ENCODE measurements at regions not wholly inside any gene's neighbourhood (a gene's known extent, or its start where the extent isn't known, plus 50 kb on each side); places are given as distances from the start of the nearest gene placed in this dataset.

DNA sequence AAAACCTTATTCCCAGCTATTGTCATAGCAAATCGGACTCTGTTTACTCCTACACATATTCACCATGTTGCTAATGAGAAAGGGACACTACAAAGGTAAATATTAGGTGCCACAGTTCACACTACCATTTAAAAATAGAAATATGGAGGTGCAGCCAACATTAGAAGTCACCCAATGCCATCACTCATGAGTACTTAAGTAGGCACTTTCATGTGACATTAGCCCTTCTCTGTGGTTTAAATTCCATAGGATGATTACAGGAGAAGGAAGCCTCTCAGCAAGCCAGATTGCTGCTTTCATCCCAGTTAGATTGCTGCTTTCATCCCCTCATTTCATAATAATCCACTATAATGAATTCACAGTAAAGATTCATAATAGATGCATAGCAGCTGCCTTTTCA is 376.8 kb upstream of the ALCAM start:
- WGBS, 2 donors = 50 to 70% methylated on average over 1 of the region's 1 CpG

DNA sequence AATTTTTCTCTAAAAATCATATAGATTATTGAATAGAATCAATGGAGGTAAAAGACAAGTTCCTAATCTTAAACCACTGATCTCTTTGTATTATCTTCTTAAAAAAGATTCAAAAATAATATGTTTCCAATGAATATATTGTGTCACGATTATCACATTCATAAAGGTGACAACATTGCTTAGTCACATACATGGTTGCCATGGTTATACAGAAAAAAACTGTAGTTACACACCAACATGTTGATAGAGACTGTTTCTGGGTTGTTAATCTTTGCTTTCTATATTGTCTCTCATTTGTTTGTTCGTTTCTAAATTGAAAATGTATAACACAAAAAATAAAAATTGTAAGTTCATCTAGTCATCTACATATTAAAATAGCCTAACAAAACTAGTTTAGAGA is 376.0 kb upstream of the ALCAM start:
- Histone ChIP-seq H3K27me3 (no peaks in the 10 kb centered on the region), H3K4me1 (no peaks in the 10 kb centered on the region), H3K27ac (no peak overlapping the region), H3K9me3 (no peaks in the 10 kb centered on the region), H3K4me3 (no peak overlapping the region), H3K36me3 (replicated peaks in 1 of 2; ENCODE audit: insufficient read depth in 1 of 2, low read depth in 2 of 2) (no peaks in the 10 kb centered on the region)
- ATAC-seq (no peak), DNase-seq (no peak)
- intact Hi-C loops (cut with DNase I) = no loop called here
- WGBS, 2 donors = 37 to 38% methylated on average over 2 of the region's 2 CpGs
- no peak for TF ChIP-seq POLR2A (IDR thresholded peaks at IDR 0.05)
- TF ChIP-seq, protein P1, sequence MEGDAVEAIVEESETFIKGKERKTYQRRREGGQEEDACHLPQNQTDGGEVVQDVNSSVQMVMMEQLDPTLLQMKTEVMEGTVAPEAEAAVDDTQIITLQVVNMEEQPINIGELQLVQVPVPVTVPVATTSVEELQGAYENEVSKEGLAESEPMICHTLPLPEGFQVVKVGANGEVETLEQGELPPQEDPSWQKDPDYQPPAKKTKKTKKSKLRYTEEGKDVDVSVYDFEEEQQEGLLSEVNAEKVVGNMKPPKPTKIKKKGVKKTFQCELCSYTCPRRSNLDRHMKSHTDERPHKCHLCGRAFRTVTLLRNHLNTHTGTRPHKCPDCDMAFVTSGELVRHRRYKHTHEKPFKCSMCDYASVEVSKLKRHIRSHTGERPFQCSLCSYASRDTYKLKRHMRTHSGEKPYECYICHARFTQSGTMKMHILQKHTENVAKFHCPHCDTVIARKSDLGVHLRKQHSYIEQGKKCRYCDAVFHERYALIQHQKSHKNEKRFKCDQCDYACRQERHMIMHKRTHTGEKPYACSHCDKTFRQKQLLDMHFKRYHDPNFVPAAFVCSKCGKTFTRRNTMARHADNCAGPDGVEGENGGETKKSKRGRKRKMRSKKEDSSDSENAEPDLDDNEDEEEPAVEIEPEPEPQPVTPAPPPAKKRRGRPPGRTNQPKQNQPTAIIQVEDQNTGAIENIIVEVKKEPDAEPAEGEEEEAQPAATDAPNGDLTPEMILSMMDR (IDR thresholded peaks at IDR 0.05) = no peak

More for the DNA sequence above, 376.8 kb upstream of the ALCAM start:
- no peak for ATAC-seq
- no peaks in the 10 kb centered on the region for H3K4me1 ChIP-seq
- H3K9me3 ChIP-seq = no peaks in the 10 kb centered on the region
- H3K36me3 ChIP-seq (replicated peaks in 1 of 2; ENCODE audit: insufficient read depth in 1 of 2, low read depth in 2 of 2) = no peaks in the 10 kb centered on the region
- TF ChIP-seq, protein P1 (IDR thresholded peaks at IDR 0.05) = no peak
- TF ChIP-seq POLR2A (IDR thresholded peaks at IDR 0.05) = no peak
- intact Hi-C loops (cut with DNase I) = no loop called here
- no peak overlapping the region for H3K27ac ChIP-seq
- no peak overlapping the region for H3K4me3 ChIP-seq
- H3K27me3 ChIP-seq = no peaks in the 10 kb centered on the region
- no peak for DNase-seq

DNA sequence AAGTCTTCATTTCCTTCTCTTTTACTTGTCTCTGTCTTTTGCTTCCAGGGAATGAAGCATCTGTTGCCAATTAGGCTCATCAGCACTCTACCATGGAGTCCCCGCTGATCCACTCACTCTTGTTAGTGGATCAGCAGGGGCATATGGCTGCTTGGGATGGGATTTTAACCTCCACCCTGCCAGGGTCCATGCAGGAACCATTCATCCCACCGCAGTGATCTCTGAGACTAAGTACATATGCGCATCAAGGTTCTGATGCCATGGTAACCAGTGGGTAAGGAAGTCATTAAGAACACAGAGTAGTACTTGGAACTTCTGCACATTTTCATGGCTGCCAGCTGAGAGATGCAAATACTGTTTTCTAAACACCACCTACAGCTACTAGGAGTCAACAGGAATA is 374.0 kb upstream of the ALCAM start:
- ATAC-seq = no peak
- 79 to 86% methylated on average over 3 of the region's 3 CpGs for WGBS, 2 donors

DNA sequence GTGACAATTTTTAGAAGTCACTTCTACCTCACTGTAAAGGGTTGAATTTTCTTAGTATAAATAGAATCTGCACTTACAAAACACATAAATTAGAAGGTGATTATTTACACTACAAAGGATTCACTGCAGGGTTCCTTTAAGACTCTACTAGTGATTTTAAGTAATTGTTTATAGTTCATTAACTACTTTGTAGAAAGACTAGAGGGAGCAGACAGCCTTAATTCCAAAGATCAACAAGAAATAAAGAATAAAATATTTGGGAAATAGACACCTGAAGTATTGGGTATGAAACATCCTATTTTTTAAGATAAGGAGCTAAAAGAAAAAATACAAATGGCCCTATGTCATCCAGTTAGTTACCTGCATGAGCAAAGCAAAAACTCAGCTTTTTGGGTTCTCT is 360.5 kb upstream of the ALCAM start:
- no peak overlapping the region for H3K4me3 ChIP-seq
- intact Hi-C loops (cut with DNase I) = no loop called here
- H3K4me1 ChIP-seq = no peaks in the 10 kb centered on the region
- H3K27ac ChIP-seq = no peak overlapping the region
- H3K36me3 ChIP-seq (replicated peaks in 1 of 2; ENCODE audit: insufficient read depth in 1 of 2, low read depth in 2 of 2) = no peaks in the 10 kb centered on the region
- ATAC-seq (no peak), DNase-seq (no peak)
- no peaks in the 10 kb centered on the region for H3K27me3 ChIP-seq
- no peaks in the 10 kb centered on the region for H3K9me3 ChIP-seq
- TF ChIP-seq POLR2A (IDR thresholded peaks at IDR 0.05) = no peak
- TF ChIP-seq, protein P1 (IDR thresholded peaks at IDR 0.05) = no peak

More for the DNA sequence above, 374.0 kb upstream of the ALCAM start:
- no peaks in the 10 kb centered on the region for H3K9me3 ChIP-seq
- H3K27me3 ChIP-seq = no peaks in the 10 kb centered on the region
- TF ChIP-seq, protein P1 (IDR thresholded peaks at IDR 0.05) = no peak
- no peak for TF ChIP-seq POLR2A (IDR thresholded peaks at IDR 0.05)
- H3K36me3 ChIP-seq (replicated peaks in 1 of 2; ENCODE audit: insufficient read depth in 1 of 2, low read depth in 2 of 2) = no peaks in the 10 kb centered on the region
- H3K4me1 ChIP-seq = no peaks in the 10 kb centered on the region
- intact Hi-C loops (cut with DNase I) = no loop called here
- no peak overlapping the region for H3K27ac ChIP-seq
- H3K4me3 ChIP-seq = no peak overlapping the region
- no peak for DNase-seq

DNA sequence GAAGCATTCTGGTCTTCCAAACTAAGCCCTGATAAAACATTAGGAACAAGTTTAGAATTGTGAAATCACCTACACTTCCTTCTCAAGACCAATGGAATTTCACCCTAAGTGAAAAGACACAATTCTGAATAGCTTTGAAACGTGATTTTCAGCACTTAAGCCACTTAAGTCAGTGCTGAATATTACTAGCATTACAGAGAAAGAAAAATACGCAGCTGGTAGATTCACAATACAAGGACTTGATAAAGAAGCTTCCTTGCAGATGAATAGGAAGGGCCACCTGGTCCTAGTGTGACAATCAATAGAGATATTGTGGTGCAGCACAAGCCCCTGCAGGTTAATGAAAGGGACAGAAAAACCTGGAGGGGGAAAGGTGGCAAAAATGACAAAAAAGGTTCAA is 353.1 kb upstream of the ALCAM start:
- no peak overlapping the region for H3K27ac ChIP-seq
- intact Hi-C loops (cut with DNase I) = no loop called here
- TF ChIP-seq, protein P1 (IDR thresholded peaks at IDR 0.05) = no peak
- TF ChIP-seq POLR2A (IDR thresholded peaks at IDR 0.05) = no peak
- no peaks in the 10 kb centered on the region for H3K27me3 ChIP-seq
- 54 to 56% methylated on average over 2 of the region's 2 CpGs for WGBS, 2 donors
- ATAC-seq (no peak), DNase-seq (no peak)
- H3K9me3 ChIP-seq = no peaks in the 10 kb centered on the region
- H3K36me3 ChIP-seq (replicated peaks in 1 of 2; ENCODE audit: insufficient read depth in 1 of 2, low read depth in 2 of 2) = no peaks in the 10 kb centered on the region
- no peak overlapping the region for H3K4me3 ChIP-seq
- no peaks in the 10 kb centered on the region for H3K4me1 ChIP-seq

All from body of pancreas (tissue), 4 donors.